ENCODE measurements at regions not wholly inside any gene's neighbourhood (a gene's known extent, or its start where the extent isn't known, plus 50 kb on each side); places are given as distances from the start of the nearest gene placed in this dataset.

DNA sequence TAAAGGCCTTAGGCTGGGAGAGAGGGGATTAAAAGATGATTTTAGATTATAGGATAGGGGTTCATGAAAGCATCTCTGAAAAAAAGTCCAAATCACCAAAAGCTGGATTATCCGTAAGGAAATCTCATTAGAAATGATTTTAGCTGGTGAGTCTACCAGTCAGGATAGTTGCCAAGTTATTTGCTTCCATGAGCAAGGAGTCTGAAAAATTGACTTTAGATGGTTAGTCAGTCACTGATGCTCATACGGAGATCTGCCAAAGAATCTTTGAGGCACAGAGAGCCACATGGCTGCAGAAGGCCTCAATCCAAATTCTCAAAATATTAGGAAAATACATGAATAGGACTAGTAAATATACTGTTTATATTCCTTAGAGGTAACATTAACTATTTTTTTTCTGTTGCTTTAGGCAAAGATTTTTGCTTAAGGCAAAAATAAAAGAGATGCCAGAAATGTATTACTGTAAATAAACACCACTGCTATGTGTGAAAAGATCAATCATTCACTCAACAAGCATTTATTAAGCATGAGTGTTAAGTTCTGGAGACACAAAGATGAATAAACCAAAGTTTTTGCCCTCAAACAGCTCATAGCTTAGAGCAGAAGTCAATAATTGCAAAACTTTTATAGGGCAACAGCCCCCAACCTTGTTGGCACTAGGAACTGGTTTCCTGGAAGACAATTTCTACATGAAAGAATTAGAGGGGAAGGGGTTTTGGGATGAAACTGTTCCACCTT, 105.2 kb downstream of the BBS10 start:
- ATAC-seq (no peak), DNase-seq (no peak)
- H3K4me3 ChIP-seq, result no peak overlapping the region
- H3K9me3 ChIP-seq, result no peaks in the 10 kb centered on the region
- no peaks in the 10 kb centered on the region for H3K36me3 ChIP-seq
- H3K27me3 ChIP-seq, result no peaks in the 10 kb centered on the region
- H3K27ac ChIP-seq, result no peak overlapping the region
- TF ChIP-seq, protein P1, sequence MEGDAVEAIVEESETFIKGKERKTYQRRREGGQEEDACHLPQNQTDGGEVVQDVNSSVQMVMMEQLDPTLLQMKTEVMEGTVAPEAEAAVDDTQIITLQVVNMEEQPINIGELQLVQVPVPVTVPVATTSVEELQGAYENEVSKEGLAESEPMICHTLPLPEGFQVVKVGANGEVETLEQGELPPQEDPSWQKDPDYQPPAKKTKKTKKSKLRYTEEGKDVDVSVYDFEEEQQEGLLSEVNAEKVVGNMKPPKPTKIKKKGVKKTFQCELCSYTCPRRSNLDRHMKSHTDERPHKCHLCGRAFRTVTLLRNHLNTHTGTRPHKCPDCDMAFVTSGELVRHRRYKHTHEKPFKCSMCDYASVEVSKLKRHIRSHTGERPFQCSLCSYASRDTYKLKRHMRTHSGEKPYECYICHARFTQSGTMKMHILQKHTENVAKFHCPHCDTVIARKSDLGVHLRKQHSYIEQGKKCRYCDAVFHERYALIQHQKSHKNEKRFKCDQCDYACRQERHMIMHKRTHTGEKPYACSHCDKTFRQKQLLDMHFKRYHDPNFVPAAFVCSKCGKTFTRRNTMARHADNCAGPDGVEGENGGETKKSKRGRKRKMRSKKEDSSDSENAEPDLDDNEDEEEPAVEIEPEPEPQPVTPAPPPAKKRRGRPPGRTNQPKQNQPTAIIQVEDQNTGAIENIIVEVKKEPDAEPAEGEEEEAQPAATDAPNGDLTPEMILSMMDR (IDR thresholded peaks at IDR 0.05), result no peak
- H3K4me1 ChIP-seq, result no peaks in the 10 kb centered on the region
- intact Hi-C loops (cut with DNase I), result no loop called here

DNA sequence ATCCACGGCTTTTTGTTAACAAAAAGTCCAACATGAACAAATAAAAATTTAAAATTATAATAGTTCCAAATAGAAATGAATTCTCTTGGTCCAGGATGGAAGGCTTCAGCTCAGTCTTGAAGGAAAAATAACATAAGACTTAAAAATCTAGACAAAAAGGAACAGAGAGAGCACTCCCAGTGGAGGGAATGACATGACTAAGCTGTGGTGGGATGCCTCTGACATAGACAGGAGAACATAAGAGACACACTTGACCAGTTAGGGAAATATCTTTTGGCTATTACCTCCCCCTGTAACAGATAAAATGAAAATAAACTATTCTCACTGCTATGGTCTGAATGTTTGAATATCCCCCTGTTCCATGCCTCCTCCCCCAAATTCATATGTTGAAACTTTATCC, 106.8 kb downstream of the BBS10 start:
- intact Hi-C loops (cut with DNase I), result no loop called here
- Histone ChIP-seq H3K36me3 (no peaks in the 10 kb centered on the region), H3K27me3 (no peaks in the 10 kb centered on the region), H3K4me1 (no peaks in the 10 kb centered on the region), H3K27ac (no peak overlapping the region), H3K9me3 (no peaks in the 10 kb centered on the region), H3K4me3 (no peak overlapping the region)
- TF ChIP-seq, protein P1 (IDR thresholded peaks at IDR 0.05), result no peak
- DNase-seq, result no peak
- ATAC-seq, result no peak

DNA sequence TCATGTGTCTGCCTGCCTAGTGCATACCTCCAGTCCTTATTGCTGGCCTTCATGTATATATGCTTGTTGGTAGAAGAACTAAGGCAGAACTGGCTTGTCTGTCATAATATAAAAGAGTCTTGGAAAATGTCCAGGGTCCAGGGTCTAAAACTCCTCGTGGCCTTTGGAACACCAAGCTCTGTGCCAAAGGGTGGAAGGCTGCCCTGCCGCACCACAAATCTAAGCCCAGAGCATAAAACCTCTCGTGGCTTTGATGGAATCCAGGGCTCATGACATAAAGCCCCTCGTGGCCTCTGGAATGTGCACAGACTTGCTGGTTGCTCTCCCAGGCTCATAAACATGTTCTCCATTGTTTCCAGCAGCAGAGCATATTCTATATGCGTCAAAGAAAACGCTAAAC, 107.9 kb downstream of the BBS10 start:
- intact Hi-C loops (cut with DNase I), result no loop called here
- DNase-seq, result no peak
- H3K4me3 ChIP-seq, result no peak overlapping the region
- no peaks in the 10 kb centered on the region for H3K9me3 ChIP-seq
- no peaks in the 10 kb centered on the region for H3K36me3 ChIP-seq
- TF ChIP-seq, protein P1 (IDR thresholded peaks at IDR 0.05), result no peak
- no peaks in the 10 kb centered on the region for H3K4me1 ChIP-seq
- ATAC-seq, result no peak
- H3K27ac ChIP-seq, result no peak overlapping the region
- H3K27me3 ChIP-seq, result no peaks in the 10 kb centered on the region

DNA sequence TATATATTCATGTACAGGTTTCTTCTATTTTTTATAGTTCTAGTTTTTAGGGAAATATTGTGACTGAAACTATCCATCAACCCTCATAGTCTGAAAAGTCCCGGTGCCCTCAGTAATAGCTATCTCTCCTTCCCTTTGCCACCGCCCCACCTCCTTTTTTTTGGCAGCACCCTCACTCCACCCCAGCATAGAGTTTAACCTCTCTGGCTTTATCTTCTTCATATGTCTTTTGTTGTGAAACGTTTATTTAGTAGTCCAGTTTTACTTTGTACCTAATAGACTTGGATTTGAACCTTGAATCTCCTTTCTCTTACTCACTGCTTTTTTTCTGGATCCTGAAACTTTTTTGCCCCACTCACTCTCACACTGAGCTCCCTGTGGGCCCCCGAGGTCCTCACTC, 109.5 kb downstream of the BBS10 start:
- Histone ChIP-seq H3K9me3 (no peaks in the 10 kb centered on the region), H3K27me3 (no peaks in the 10 kb centered on the region), H3K4me3 (no peak overlapping the region), H3K36me3 (no peaks in the 10 kb centered on the region), H3K4me1 (no peaks in the 10 kb centered on the region), H3K27ac (no peak overlapping the region)
- ATAC-seq (no peak), DNase-seq (no peak)
- intact Hi-C loops (cut with DNase I), result no loop called here
- TF ChIP-seq, protein P1 (IDR thresholded peaks at IDR 0.05), result no peak

DNA sequence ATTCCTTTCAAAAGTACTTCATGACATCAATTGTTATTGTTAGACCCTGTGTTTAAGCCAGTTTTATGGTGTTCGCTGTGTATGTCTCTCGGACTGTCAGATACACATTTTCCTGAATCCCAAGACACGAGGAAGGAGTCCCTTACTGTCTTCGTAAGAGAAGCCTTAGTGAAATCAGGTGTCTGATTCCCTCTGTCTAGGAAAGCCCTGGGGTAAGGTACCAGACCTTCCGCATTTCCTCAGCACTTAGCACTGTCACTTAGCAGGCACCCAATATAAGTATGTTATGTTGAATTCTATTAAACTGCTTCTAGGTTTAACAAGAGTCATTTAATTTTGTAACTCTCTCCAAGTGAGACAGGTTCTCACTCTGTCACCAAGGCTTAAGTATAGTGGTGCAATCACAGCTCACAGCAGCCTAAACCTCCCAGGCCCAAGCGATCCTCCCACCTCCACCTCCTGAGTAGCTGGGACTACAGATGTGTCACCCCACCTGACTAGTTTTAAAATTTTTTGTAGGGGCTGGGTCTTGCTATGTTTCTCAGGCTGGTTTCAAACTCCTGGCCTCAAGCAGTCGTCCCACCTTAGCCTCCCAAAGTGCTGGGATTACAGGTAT, 111.0 kb downstream of the BBS10 start:
- no peak for DNase-seq
- no peak for ATAC-seq
- Histone ChIP-seq H3K9me3 (no peaks in the 10 kb centered on the region), H3K4me3 (no peak overlapping the region), H3K27me3 (no peaks in the 10 kb centered on the region), H3K27ac (no peak overlapping the region), H3K4me1 (no peaks in the 10 kb centered on the region), H3K36me3 (no peaks in the 10 kb centered on the region)
- TF ChIP-seq, protein P1 (IDR thresholded peaks at IDR 0.05), result no peak
- intact Hi-C loops (cut with DNase I), result no loop called here

Measured in left lung (tissue), 4 donors.